ENCODE measurements at regions not wholly inside any gene's neighbourhood (a gene's known extent, or its start where the extent isn't known, plus 50 kb on each side); places are given as distances from the start of the nearest gene placed in this dataset.

DNA sequence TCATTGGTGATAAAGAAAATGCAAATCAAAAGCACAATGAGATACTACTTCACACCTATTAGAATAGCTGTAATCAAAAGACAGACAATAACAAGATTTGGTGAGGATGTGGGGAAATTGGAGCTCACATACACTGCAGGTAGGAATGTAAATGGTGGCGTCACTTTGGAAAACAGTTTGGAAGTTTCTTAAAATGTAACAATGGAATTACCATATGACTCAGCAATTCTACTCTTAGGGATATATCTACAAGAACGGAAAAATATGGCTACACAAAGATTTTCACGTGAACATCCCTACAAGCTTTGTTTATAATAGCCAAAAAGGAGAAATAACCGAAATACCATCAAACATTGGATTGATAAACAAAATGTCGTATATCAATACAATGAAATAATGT, 270.4 kb downstream of the DOK5 start:
- TF ChIP-seq POLR2A (IDR thresholded peaks at IDR 0.05) (no peak), EP300 (IDR thresholded peaks at IDR 0.05) (no peak)
- TF ChIP-seq, protein P1, sequence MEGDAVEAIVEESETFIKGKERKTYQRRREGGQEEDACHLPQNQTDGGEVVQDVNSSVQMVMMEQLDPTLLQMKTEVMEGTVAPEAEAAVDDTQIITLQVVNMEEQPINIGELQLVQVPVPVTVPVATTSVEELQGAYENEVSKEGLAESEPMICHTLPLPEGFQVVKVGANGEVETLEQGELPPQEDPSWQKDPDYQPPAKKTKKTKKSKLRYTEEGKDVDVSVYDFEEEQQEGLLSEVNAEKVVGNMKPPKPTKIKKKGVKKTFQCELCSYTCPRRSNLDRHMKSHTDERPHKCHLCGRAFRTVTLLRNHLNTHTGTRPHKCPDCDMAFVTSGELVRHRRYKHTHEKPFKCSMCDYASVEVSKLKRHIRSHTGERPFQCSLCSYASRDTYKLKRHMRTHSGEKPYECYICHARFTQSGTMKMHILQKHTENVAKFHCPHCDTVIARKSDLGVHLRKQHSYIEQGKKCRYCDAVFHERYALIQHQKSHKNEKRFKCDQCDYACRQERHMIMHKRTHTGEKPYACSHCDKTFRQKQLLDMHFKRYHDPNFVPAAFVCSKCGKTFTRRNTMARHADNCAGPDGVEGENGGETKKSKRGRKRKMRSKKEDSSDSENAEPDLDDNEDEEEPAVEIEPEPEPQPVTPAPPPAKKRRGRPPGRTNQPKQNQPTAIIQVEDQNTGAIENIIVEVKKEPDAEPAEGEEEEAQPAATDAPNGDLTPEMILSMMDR (IDR thresholded peaks at IDR 0.05) = no peak
